GM23338 (cell line): ENCODE measurements at regions not wholly inside any gene's neighbourhood (a gene's known extent, or its start where the extent isn't known, plus 50 kb on each side); places are given as distances from the start of the nearest gene placed in this dataset.

ENCODE experiments used
- ATAC-seq: fragments of 200-7000 bp; cut with Tn5 transposase; 3 replicates; pipeline ENCODE4 v1.9.1; 2020
- DNase-seq: peaks from one replicate; pipeline ENCODE4 v3.0.0-alpha.2; 2015; ENCODE audit warnings: low spot score
- H2AFZ ChIP-seq: fragments of 200-600 bp; sonication (generic); 2 replicates; pipeline ENCODE4 v1.8.0; 2016; ENCODE audit warnings: antibody characterized with exemption, mild to moderate bottlenecking, moderate library complexity
- H3F3A ChIP-seq: fragments of 200-600 bp; sonication (generic); replicated peaks from 2 replicates; pipeline ENCODE4 v1.8.0; 2017; ENCODE audit warnings: antibody characterized with exemption, mixed run types, low read depth
- H3K27ac ChIP-seq: fragments of 200-600 bp; sonication (generic); 2 replicates; pipeline ENCODE4 v1.6.1; 2016; ENCODE audit warnings: low read depth
- H3K27me3 ChIP-seq: fragments of 200-600 bp; sonication (generic); 2 replicates; pipeline ENCODE4 v1.8.0; 2016; ENCODE audit warnings: mild to moderate bottlenecking, mixed run types, moderate library complexity; ENCODE audit not compliant: insufficient read depth
- H3K36me3 ChIP-seq: fragments of 200-600 bp; sonication (generic); 2 replicates; pipeline ENCODE4 v1.8.0; 2016; ENCODE audit warnings: mild to moderate bottlenecking; ENCODE audit not compliant: insufficient read depth
- H3K4me1 ChIP-seq: fragments of 200-600 bp; sonication (generic); 2 replicates; pipeline ENCODE4 v1.8.0; 2016; ENCODE audit warnings: mild to moderate bottlenecking, moderate library complexity; ENCODE audit not compliant: insufficient read depth
- H3K4me2 ChIP-seq: fragments of 200-600 bp; sonication (generic); 2 replicates; pipeline ENCODE4 v1.7.1; 2017; ENCODE audit warnings: mixed run types
- H3K4me3 ChIP-seq: fragments of 200-600 bp; sonication (generic); 2 replicates; pipeline ENCODE4 v1.6.1; 2016; ENCODE audit warnings: mixed run types
- H3K79me2 ChIP-seq: fragments of 200-600 bp; sonication (generic); replicated peaks from 2 replicates; pipeline ENCODE4 v1.8.0; 2017; ENCODE audit warnings: mild to moderate bottlenecking; ENCODE audit not compliant: insufficient read depth
- H3K9me2 ChIP-seq: fragments of 200-600 bp; sonication (generic); 2 replicates; pipeline ENCODE4 v1.8.0; 2017; ENCODE audit not compliant: insufficient read depth
- H4K20me1 ChIP-seq: fragments of 200-600 bp; sonication (generic); replicated peaks from 2 replicates; pipeline ENCODE4 v1.8.0; 2017; ENCODE audit warnings: mild to moderate bottlenecking; ENCODE audit not compliant: insufficient read depth
- H3K27ac Mint-ChIP-seq: 2 replicates; pipeline ENCODE4 v1.8.0; 2020; ENCODE audit warnings: inconsistent platforms, mild to moderate bottlenecking, moderate library complexity, mixed read lengths
- H3K27me3 Mint-ChIP-seq: 3 replicates; pipeline ENCODE4 v1.8.0; 2022; ENCODE audit warnings: low read depth, mild to moderate bottlenecking, moderate library complexity, mixed read lengths, inconsistent platforms; ENCODE audit not compliant: insufficient read depth, poor library complexity
- H3K36me3 Mint-ChIP-seq: 3 replicates; pipeline ENCODE4 v1.8.0; 2021; ENCODE audit warnings: low read depth, mild to moderate bottlenecking, inconsistent platforms, moderate library complexity, mixed read lengths
- H3K4me1 Mint-ChIP-seq: 3 replicates; pipeline ENCODE4 v1.8.0; 2020; ENCODE audit warnings: mild to moderate bottlenecking, inconsistent platforms, mixed read lengths
- H3K4me3 Mint-ChIP-seq: 3 replicates; pipeline ENCODE4 v1.8.0; 2021; ENCODE audit warnings: moderate library complexity, mild to moderate bottlenecking, inconsistent platforms, mixed read lengths
- H3K9me3 Mint-ChIP-seq: 3 replicates; pipeline ENCODE4 v1.8.0; 2020; ENCODE audit warnings: moderate library complexity, mild to moderate bottlenecking, inconsistent platforms, mixed read lengths
- CREB1 ChIP-seq: fragments of 250-450 bp; sonication (Bioruptor Pico); IDR thresholded peaks from 2 replicates; pipeline ENCODE4 v1.5.0; 2020; ENCODE audit warnings: low read depth, mild to moderate bottlenecking, moderate library complexity
- EZH2 ChIP-seq: fragments of 200-600 bp; sonication (generic); IDR thresholded peaks from one replicate; pipeline ENCODE4 v1.8.0; 2017; ENCODE audit warnings: antibody characterized with exemption, mild to moderate bottlenecking, low read depth; ENCODE audit not compliant: unreplicated experiment
- JUNB ChIP-seq: IDR thresholded peaks from one replicate; pipeline ENCODE4 v1.6.1; 2016; ENCODE audit warnings: antibody characterized with exemption; ENCODE audit not compliant: unreplicated experiment
- NANOG ChIP-seq: IDR thresholded peaks from 2 replicates; pipeline ENCODE4 v1.6.1; 2016; ENCODE audit warnings: antibody characterized with exemption, borderline replicate concordance
- POLR2AphosphoS5 ChIP-seq: IDR thresholded peaks from 2 replicates; pipeline ENCODE4 v1.6.1; 2016; ENCODE audit warnings: antibody characterized with exemption, low read depth
- STAT1 ChIP-seq: IDR thresholded peaks from one replicate; pipeline ENCODE4 v1.6.1; 2016; ENCODE audit warnings: antibody characterized with exemption; ENCODE audit not compliant: unreplicated experiment
- ZNF114 ChIP-seq: fragments of 250-450 bp; sonication (Bioruptor Pico); IDR thresholded peaks from 2 replicates; pipeline ENCODE4 v1.5.0; 2020; ENCODE audit warnings: mild to moderate bottlenecking, moderate library complexity
- TF ChIP-seq, protein P1 (sequence below): fragments of 250-450 bp; sonication (Bioruptor Pico); IDR thresholded peaks from 2 replicates; pipeline ENCODE4 v1.5.0; 2020; ENCODE audit warnings: mild to moderate bottlenecking, moderate library complexity
- TF ChIP-seq, protein P2 (sequence below): IDR thresholded peaks from one replicate; pipeline ENCODE4 v1.6.1; 2018; ENCODE audit warnings: antibody characterized with exemption; ENCODE audit not compliant: unreplicated experiment
- TF ChIP-seq, protein P3 (sequence below): IDR thresholded peaks from 2 replicates; pipeline ENCODE4 v1.6.1; 2016; ENCODE audit warnings: antibody characterized with exemption
- TF ChIP-seq, protein P4 (sequence below), 2 experiments: fragments of 200-600 bp in 1 of 2; sonication (generic) in 1 of 2; conservative IDR thresholded peaks; 2 replicates each; pipeline versions ENCODE4 v1.5.1 to v1.6.1; 2016 to 2017; ENCODE audit warnings: antibody characterized with exemption in 2 of 2, low read depth in 2 of 2, mild to moderate bottlenecking in 2 of 2, moderate library complexity in 1 of 2

DNA sequence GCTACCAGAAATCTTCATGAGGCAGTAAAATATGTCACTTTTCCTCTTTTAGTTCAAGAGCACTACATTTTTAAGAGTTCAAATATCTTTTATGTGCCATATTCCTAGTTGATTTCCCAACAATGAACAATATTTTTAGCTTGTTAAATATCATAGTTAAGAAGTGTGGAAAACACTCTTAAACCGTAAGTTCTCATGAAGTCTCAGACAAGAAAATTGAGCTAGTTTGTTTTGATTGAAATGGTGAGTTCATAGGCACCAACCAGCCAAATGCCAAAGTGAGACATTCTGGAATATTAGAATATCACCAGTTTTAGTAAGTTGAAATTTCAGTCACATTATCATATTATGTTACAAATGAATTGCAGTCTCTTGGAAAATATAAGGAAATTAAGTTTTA is 277.2 kb upstream of the HSF2 start (continued):
- TF ChIP-seq POLR2AphosphoS5: no peak
- no peak for TF ChIP-seq JUNB

DNA sequence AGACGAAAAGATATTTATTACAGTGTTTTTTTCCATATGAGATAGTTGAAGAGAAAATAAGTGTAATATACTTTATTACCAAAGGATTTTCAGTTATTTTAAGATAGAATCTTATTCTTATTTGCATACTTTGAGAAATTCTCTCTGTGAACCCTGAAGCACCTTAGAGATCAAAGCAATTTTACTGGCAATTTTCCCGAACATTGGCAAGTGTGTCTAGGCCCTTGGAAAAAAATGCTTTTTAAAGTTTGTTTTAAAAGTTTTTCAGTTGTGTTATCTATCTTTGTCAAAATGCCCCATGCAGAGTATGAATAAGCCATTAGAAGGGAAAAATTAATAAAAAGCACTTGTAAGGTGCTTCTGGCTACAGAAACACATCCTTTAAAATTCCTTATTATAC is 276.8 kb upstream of the HSF2 start:
- Histone ChIP-seq H3K9me2 (no peaks in the 10 kb centered on the region; the same call in 1 of the 2 replicates), H3F3A (no peaks in the 10 kb centered on the region), H3K36me3 (no peaks in the 10 kb centered on the region), H3K4me2 (no peak overlapping the region), H3K4me3 (no peak overlapping the region), H3K79me2 (no peaks in the 10 kb centered on the region), H3K4me1 (no peaks in the 10 kb centered on the region), H3K27ac (no peak overlapping the region), H3K27me3 (no peaks in the 10 kb centered on the region), H2AFZ (no peak overlapping the region), H4K20me1 (no peaks in the 10 kb centered on the region)
- ATAC-seq (no peak), DNase-seq (no peak)
- H3K27ac Mint-ChIP-seq: no peak overlapping the region
- H3K4me3 Mint-ChIP-seq: no peak overlapping the region
- no peaks in the 10 kb centered on the region for H3K36me3 Mint-ChIP-seq
- no peaks in the 10 kb centered on the region for H3K4me1 Mint-ChIP-seq
- no peaks in the 10 kb centered on the region for H3K27me3 Mint-ChIP-seq
- H3K9me3 Mint-ChIP-seq: no peaks in the 10 kb centered on the region
- TF ChIP-seq CREB1 (CRISPR knock-in tag) (no peak), JUNB (no peak), NANOG (no peak), STAT1 (no peak), ZNF114 (CRISPR knock-in tag) (no peak), POLR2AphosphoS5 (no peak), EZH2 (no peak)
- TF ChIP-seq, protein P1, sequence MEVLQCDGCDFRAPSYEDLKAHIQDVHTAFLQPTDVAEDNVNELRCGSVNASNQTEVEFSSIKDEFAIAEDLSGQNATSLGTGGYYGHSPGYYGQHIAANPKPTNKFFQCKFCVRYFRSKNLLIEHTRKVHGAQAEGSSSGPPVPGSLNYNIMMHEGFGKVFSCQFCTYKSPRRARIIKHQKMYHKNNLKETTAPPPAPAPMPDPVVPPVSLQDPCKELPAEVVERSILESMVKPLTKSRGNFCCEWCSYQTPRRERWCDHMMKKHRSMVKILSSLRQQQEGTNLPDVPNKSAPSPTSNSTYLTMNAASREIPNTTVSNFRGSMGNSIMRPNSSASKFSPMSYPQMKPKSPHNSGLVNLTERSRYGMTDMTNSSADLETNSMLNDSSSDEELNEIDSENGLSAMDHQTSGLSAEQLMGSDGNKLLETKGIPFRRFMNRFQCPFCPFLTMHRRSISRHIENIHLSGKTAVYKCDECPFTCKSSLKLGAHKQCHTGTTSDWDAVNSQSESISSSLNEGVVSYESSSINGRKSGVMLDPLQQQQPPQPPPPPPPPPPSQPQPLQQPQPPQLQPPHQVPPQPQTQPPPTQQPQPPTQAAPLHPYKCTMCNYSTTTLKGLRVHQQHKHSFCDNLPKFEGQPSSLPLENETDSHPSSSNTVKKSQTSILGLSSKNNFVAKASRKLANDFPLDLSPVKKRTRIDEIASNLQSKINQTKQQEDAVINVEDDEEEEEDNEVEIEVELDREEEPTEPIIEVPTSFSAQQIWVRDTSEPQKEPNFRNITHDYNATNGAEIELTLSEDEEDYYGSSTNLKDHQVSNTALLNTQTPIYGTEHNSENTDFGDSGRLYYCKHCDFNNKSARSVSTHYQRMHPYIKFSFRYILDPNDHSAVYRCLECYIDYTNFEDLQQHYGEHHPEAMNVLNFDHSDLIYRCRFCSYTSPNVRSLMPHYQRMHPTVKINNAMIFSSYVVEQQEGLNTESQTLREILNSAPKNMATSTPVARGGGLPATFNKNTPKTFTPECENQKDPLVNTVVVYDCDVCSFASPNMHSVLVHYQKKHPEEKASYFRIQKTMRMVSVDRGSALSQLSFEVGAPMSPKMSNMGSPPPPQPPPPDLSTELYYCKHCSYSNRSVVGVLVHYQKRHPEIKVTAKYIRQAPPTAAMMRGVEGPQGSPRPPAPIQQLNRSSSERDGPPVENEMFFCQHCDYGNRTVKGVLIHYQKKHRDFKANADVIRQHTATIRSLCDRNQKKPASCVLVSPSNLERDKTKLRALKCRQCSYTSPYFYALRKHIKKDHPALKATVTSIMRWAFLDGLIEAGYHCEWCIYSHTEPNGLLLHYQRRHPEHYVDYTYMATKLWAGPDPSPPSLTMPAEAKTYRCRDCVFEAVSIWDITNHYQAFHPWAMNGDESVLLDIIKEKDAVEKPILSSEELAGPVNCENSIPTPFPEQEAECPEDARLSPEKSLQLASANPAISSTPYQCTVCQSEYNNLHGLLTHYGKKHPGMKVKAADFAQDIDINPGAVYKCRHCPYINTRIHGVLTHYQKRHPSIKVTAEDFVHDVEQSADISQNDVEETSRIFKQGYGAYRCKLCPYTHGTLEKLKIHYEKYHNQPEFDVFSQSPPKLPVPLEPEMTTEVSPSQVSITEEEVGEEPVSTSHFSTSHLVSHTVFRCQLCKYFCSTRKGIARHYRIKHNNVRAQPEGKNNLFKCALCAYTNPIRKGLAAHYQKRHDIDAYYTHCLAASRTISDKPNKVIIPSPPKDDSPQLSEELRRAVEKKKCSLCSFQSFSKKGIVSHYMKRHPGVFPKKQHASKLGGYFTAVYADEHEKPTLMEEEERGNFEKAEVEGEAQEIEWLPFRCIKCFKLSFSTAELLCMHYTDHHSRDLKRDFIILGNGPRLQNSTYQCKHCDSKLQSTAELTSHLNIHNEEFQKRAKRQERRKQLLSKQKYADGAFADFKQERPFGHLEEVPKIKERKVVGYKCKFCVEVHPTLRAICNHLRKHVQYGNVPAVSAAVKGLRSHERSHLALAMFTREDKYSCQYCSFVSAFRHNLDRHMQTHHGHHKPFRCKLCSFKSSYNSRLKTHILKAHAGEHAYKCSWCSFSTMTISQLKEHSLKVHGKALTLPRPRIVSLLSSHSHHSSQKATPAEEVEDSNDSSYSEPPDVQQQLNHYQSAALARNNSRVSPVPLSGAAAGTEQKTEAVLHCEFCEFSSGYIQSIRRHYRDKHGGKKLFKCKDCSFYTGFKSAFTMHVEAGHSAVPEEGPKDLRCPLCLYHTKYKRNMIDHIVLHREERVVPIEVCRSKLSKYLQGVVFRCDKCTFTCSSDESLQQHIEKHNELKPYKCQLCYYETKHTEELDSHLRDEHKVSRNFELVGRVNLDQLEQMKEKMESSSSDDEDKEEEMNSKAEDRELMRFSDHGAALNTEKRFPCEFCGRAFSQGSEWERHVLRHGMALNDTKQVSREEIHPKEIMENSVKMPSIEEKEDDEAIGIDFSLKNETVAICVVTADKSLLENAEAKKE (CRISPR knock-in tag): no peak
- TF ChIP-seq, protein P2, sequence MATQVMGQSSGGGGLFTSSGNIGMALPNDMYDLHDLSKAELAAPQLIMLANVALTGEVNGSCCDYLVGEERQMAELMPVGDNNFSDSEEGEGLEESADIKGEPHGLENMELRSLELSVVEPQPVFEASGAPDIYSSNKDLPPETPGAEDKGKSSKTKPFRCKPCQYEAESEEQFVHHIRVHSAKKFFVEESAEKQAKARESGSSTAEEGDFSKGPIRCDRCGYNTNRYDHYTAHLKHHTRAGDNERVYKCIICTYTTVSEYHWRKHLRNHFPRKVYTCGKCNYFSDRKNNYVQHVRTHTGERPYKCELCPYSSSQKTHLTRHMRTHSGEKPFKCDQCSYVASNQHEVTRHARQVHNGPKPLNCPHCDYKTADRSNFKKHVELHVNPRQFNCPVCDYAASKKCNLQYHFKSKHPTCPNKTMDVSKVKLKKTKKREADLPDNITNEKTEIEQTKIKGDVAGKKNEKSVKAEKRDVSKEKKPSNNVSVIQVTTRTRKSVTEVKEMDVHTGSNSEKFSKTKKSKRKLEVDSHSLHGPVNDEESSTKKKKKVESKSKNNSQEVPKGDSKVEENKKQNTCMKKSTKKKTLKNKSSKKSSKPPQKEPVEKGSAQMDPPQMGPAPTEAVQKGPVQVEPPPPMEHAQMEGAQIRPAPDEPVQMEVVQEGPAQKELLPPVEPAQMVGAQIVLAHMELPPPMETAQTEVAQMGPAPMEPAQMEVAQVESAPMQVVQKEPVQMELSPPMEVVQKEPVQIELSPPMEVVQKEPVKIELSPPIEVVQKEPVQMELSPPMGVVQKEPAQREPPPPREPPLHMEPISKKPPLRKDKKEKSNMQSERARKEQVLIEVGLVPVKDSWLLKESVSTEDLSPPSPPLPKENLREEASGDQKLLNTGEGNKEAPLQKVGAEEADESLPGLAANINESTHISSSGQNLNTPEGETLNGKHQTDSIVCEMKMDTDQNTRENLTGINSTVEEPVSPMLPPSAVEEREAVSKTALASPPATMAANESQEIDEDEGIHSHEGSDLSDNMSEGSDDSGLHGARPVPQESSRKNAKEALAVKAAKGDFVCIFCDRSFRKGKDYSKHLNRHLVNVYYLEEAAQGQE: no peak
- TF ChIP-seq, protein P3, sequence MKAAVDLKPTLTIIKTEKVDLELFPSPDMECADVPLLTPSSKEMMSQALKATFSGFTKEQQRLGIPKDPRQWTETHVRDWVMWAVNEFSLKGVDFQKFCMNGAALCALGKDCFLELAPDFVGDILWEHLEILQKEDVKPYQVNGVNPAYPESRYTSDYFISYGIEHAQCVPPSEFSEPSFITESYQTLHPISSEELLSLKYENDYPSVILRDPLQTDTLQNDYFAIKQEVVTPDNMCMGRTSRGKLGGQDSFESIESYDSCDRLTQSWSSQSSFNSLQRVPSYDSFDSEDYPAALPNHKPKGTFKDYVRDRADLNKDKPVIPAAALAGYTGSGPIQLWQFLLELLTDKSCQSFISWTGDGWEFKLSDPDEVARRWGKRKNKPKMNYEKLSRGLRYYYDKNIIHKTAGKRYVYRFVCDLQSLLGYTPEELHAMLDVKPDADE: no peak
- TF ChIP-seq, protein P4, sequence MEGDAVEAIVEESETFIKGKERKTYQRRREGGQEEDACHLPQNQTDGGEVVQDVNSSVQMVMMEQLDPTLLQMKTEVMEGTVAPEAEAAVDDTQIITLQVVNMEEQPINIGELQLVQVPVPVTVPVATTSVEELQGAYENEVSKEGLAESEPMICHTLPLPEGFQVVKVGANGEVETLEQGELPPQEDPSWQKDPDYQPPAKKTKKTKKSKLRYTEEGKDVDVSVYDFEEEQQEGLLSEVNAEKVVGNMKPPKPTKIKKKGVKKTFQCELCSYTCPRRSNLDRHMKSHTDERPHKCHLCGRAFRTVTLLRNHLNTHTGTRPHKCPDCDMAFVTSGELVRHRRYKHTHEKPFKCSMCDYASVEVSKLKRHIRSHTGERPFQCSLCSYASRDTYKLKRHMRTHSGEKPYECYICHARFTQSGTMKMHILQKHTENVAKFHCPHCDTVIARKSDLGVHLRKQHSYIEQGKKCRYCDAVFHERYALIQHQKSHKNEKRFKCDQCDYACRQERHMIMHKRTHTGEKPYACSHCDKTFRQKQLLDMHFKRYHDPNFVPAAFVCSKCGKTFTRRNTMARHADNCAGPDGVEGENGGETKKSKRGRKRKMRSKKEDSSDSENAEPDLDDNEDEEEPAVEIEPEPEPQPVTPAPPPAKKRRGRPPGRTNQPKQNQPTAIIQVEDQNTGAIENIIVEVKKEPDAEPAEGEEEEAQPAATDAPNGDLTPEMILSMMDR (conservative IDR thresholded peaks at IDR 0.05; ENCODE audit: low read depth in 2 of 2): no peak
